ENCODE measurements at regions not wholly inside any gene's neighbourhood (a gene's known extent, or its start where the extent isn't known, plus 50 kb on each side); places are given as distances from the start of the nearest gene placed in this dataset.

DNA sequence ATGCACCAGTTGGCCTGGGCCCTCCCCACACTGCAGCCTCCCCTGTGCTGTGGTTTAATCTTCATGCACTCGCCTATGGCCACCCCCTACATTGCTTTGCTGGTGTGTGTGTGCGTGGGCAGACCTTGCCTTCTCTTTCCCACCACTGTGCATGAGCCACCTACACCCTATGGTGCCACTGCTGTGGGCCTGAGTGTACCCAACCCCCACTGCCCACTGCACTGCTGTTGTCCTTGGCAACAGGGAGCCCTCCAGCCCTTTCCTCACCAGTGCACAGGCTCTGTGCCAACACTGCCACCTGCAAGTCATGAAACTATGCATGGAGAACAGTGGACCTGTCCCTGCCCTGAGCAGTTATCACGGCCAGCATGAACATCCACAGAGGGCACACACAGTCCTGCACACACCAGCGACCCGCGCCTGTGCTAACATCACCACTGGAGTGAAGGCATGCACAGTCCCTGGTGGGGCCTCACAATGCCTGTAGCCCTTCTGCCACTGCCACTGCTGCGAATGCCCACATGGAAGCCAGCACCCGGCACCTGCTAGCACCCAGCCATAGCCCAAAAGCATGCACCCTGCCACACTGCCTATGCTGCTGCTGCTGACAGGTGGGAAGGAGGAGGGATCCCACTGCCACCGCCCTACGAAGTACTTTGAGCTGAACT lies 237.8 kb upstream of the ARSJ start:
- no peaks in the 10 kb centered on the region for H3K27me3 ChIP-seq
- 87 to 88% methylated on average over 5 to 7 of the region's 10 CpGs for WGBS, 2 donors
- DNase-seq, result no peak
- H3K4me1 ChIP-seq, result no peaks in the 10 kb centered on the region
- intact Hi-C loops (cut with DNase I), result no loop called here
- TF ChIP-seq POLR2A (IDR thresholded peaks at IDR 0.05), result no peak
- TF ChIP-seq, protein P1, sequence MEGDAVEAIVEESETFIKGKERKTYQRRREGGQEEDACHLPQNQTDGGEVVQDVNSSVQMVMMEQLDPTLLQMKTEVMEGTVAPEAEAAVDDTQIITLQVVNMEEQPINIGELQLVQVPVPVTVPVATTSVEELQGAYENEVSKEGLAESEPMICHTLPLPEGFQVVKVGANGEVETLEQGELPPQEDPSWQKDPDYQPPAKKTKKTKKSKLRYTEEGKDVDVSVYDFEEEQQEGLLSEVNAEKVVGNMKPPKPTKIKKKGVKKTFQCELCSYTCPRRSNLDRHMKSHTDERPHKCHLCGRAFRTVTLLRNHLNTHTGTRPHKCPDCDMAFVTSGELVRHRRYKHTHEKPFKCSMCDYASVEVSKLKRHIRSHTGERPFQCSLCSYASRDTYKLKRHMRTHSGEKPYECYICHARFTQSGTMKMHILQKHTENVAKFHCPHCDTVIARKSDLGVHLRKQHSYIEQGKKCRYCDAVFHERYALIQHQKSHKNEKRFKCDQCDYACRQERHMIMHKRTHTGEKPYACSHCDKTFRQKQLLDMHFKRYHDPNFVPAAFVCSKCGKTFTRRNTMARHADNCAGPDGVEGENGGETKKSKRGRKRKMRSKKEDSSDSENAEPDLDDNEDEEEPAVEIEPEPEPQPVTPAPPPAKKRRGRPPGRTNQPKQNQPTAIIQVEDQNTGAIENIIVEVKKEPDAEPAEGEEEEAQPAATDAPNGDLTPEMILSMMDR (IDR thresholded peaks at IDR 0.05), result no peak
- no peaks in the 10 kb centered on the region for H3K36me3 ChIP-seq
- no peak overlapping the region for H3K4me3 ChIP-seq
- H3K9me3 ChIP-seq, result no peaks in the 10 kb centered on the region
- no peak overlapping the region for H3K27ac ChIP-seq

DNA sequence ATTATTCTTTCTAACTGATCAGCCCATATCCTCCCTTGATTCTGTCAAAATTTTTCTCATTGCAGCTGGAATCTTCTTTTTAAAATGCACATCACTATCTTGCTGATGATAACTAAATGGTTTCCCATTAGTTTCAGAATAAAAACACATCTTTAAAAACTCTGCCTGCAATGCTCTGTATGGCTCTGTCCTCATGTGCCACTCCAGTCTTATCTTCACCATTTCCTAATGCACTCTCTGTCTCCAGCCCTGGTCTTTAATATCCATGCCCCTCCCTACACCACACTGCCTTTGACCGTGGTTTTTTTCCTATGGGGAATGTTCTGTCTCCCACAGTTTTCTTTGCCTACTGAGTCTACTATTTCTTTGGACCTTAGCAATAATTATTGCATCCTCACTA lies 244.1 kb upstream of the ARSJ start:
- 65 to 82% methylated on average over 1 of the region's 1 CpG for WGBS, 2 donors
- Histone ChIP-seq H3K36me3 (no peaks in the 10 kb centered on the region), H3K4me3 (no peak overlapping the region), H3K4me1 (no peaks in the 10 kb centered on the region), H3K9me3 (no peaks in the 10 kb centered on the region), H3K27me3 (no peaks in the 10 kb centered on the region), H3K27ac (no peak overlapping the region)
- TF ChIP-seq, protein P1 (IDR thresholded peaks at IDR 0.05), result no peak
- no peak for TF ChIP-seq POLR2A (IDR thresholded peaks at IDR 0.05)
- intact Hi-C loops (cut with DNase I), result no loop called here
- no peak for DNase-seq

DNA sequence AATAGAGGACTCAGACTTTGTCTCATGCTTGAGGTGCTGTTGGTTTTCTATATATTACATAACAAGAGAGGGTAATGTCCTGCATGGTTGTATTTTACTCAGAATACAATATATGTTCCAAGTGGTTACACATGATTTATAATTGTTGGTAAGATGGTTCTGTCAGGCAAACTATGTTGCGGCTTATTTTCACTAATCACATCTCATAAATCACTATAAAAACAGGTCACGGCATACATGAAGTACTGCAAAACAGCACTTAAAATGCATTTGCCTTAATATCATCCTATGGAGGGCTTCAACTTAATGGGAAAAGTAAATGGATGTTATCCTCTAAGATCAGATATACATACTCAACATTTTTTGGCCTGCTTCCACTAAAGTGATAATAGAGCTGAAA lies 246.0 kb upstream of the ARSJ start:
- H3K36me3 ChIP-seq, result no peaks in the 10 kb centered on the region
- TF ChIP-seq, protein P1 (IDR thresholded peaks at IDR 0.05), result no peak
- no peak for TF ChIP-seq POLR2A (IDR thresholded peaks at IDR 0.05)
- no peaks in the 10 kb centered on the region for H3K4me1 ChIP-seq
- no peak overlapping the region for H3K27ac ChIP-seq
- H3K27me3 ChIP-seq, result no peaks in the 10 kb centered on the region
- intact Hi-C loops (cut with DNase I), result no loop called here
- WGBS, 2 donors, result 37 to 38% methylated on average over 2 of the region's 2 CpGs
- H3K9me3 ChIP-seq, result no peaks in the 10 kb centered on the region
- H3K4me3 ChIP-seq, result no peak overlapping the region
- no peak for DNase-seq

DNA sequence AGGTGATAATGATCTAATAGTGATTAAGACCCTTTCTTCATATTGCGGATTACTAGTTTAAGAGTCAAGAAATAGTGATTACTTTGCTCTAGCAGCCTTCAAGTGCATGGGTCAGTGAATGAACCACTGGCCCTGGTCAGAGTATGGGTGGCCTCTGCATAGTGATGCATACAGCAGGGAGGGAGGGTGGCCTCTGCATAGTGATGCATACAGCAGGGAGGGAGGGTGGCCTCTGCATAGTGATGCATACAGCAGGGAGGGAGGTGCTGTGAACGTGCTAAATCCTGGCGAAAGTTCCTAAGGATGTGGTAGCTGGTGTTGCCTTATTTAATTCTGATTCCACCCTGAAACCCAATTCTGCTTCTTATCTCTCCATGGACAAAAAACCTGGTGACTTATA lies 246.7 kb upstream of the ARSJ start:
- TF ChIP-seq, protein P1 (IDR thresholded peaks at IDR 0.05), result no peak
- TF ChIP-seq POLR2A (IDR thresholded peaks at IDR 0.05), result no peak
- intact Hi-C loops (cut with DNase I), result no loop called here
- no peaks in the 10 kb centered on the region for H3K4me1 ChIP-seq
- 54 to 55% methylated on average over 3 of the region's 3 CpGs for WGBS, 2 donors
- H3K36me3 ChIP-seq, result no peaks in the 10 kb centered on the region
- no peak for DNase-seq
- H3K27me3 ChIP-seq, result no peaks in the 10 kb centered on the region
- no peak overlapping the region for H3K4me3 ChIP-seq
- no peak overlapping the region for H3K27ac ChIP-seq
- H3K9me3 ChIP-seq, result no peaks in the 10 kb centered on the region

DNA sequence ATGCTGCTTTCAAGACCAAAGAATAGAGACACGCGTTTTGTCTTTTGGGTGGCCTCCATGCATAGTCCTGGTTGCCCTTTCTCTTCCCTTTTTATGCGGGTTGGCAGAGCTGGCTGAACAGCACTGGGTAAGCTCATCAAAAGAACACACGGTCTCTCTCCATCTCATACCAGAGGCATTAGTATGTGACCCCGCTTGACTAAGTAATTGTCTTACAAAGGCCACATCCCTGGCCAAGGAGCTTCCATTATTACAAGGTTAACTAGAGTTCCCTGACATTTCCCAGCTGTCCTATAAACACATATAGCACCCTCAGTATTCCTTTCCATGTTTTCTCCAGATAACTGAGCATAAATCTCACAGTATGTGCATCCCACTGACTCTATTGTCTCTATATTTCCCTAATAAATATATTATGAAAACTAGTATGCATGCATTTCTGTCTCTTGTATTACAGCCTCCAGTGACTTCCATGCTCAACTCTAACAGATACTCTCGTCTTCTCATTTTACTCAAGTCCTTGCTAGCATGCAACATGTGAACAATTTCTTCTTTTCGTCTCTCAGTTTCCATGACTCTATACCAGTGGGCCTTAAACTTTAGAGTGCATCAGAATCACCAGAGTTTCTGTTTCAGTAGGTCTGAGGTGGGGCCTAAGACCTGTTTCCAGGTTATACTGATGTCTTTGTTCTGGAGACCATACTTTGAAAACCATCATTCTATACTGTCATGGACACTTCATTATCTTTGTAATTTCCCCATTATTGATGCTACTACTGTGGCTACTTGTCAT lies 247.7 kb upstream of the ARSJ start:
- intact Hi-C loops (cut with DNase I), result no loop called here
- Histone ChIP-seq H3K27ac (no peak overlapping the region), H3K36me3 (no peaks in the 10 kb centered on the region), H3K9me3 (no peaks in the 10 kb centered on the region), H3K27me3 (no peaks in the 10 kb centered on the region), H3K4me3 (no peak overlapping the region), H3K4me1 (no peaks in the 10 kb centered on the region)
- 88 to 90% methylated on average over 7 of the region's 7 CpGs for WGBS, 2 donors
- DNase-seq, result no peak
- TF ChIP-seq, protein P1 (IDR thresholded peaks at IDR 0.05), result no peak
- TF ChIP-seq POLR2A (IDR thresholded peaks at IDR 0.05), result no peak

Data from esophagus squamous epithelium (tissue), 5 donors.